ENCODE measurements at regions not wholly inside any gene's neighbourhood (a gene's known extent, or its start where the extent isn't known, plus 50 kb on each side); places are given as distances from the start of the nearest gene placed in this dataset.

- no peak overlapping the region for H3K4me3 ChIP-seq (replicated peaks in 1 of 2; ENCODE audit: low read depth in 1 of 2, low read length in 2 of 2)
- H2AFZ ChIP-seq (ENCODE audit: low read depth, low read length, poor library complexity, severe bottlenecking), result no peak overlapping the region
- CTCF ChIA-PET, result no interaction called here
- no TSS peak for BruUV-seq (replicated peaks)
- H3K9ac ChIP-seq (ENCODE audit: low read length), result no peak overlapping the region
- no peaks in the 10 kb centered on the region for H3K79me2 ChIP-seq (ENCODE audit: insufficient read depth, low read length)
- RAD21 ChIA-PET (ENCODE audit: low non-redundant PET in 1 of 2, low total read pairs in 2 of 2, uncharacterized antibody in 2 of 2, unreplicated experiment in 2 of 2), result no interaction called here
- intact Hi-C loops (cut with micrococcal nuclease), result no loop called here
- H4K20me1 ChIP-seq (ENCODE audit: insufficient read depth), result no peaks in the 10 kb centered on the region
- POLR2A ChIA-PET, result no interaction called here
- no peak overlapping the region for H3K27ac ChIP-seq (ENCODE audit: low read depth, low read length)
- TF ChIP-seq FOSL1 (IDR thresholded peaks at IDR 0.05; ENCODE audit: low read depth), result no peak
- no peak for TF ChIP-seq JUND (IDR thresholded peaks at IDR 0.05)
- TF ChIP-seq SP1 (IDR thresholded peaks at IDR 0.05; ENCODE audit: low read depth), result no peak
- H3K27me3 ChIP-seq (ENCODE audit: insufficient read depth, low read length), result no peaks in the 10 kb centered on the region
- H3K36me3 ChIP-seq (ENCODE audit: control insufficient read depth in 1 of 2, insufficient read depth in 2 of 2, low read length in 2 of 2), result no peaks in the 10 kb centered on the region
- ATAC-seq (no peak), DNase-seq (ENCODE audit: low read depth, low spot score) (no peak)
- H3K9me2 ChIP-seq (ENCODE audit: insufficient read depth), result no peaks in the 10 kb centered on the region
- no peaks in the 10 kb centered on the region for H3K4me1 ChIP-seq (ENCODE audit: control insufficient read depth in 1 of 2, insufficient read depth in 2 of 2, low read length in 2 of 2)
- H3K4me2 ChIP-seq (ENCODE audit: low read length), result no peak overlapping the region
- no peaks in the 10 kb centered on the region for H3K9me3 ChIP-seq (ENCODE audit: control insufficient read depth in 1 of 2, insufficient read depth in 1 of 2, low read depth in 1 of 2, low read length in 2 of 2)
These were observed 322.6 kb upstream of the SEMA3D start for GRCh38 chr7:85509476-85509875.

- H3K27ac ChIP-seq (ENCODE audit: low read depth, low read length), result no peak overlapping the region
- no peaks in the 10 kb centered on the region for H3K27me3 ChIP-seq (ENCODE audit: insufficient read depth, low read length)
- no peaks in the 10 kb centered on the region for H3K9me3 ChIP-seq (ENCODE audit: control insufficient read depth in 1 of 2, insufficient read depth in 1 of 2, low read depth in 1 of 2, low read length in 2 of 2)
- H3K36me3 ChIP-seq (ENCODE audit: control insufficient read depth in 1 of 2, insufficient read depth in 2 of 2, low read length in 2 of 2), result no peaks in the 10 kb centered on the region
- intact Hi-C loops (cut with micrococcal nuclease), result no loop called here
- DNase-seq (ENCODE audit: low read depth, low spot score) (no peak), ATAC-seq (no peak)
- H3K4me3 ChIP-seq (replicated peaks in 1 of 2; ENCODE audit: low read depth in 1 of 2, low read length in 2 of 2), result no peak overlapping the region
- H3K9me2 ChIP-seq (ENCODE audit: insufficient read depth), result no peaks in the 10 kb centered on the region
- ChIA-PET CTCF (no interaction called here), POLR2A (no interaction called here), RAD21 (ENCODE audit: low non-redundant PET in 1 of 2, low total read pairs in 2 of 2, uncharacterized antibody in 2 of 2, unreplicated experiment in 2 of 2) (no interaction called here)
- H3K4me2 ChIP-seq (ENCODE audit: low read length), result no peak overlapping the region
- no TSS peak for BruUV-seq (replicated peaks)
- H3K79me2 ChIP-seq (ENCODE audit: insufficient read depth, low read length), result no peaks in the 10 kb centered on the region
- no peaks in the 10 kb centered on the region for H3K4me1 ChIP-seq (ENCODE audit: control insufficient read depth in 1 of 2, insufficient read depth in 2 of 2, low read length in 2 of 2)
- TF ChIP-seq CBX3 (IDR thresholded peaks at IDR 0.05; ENCODE audit: low read depth) (no peak), POLR2A (IDR thresholded peaks at IDR 0.05; ENCODE audit: borderline replicate concordance, extremely low read depth, insufficient read depth, insufficient read length) (no peak), YY1 (IDR thresholded peaks at IDR 0.05; ENCODE audit: extremely low read depth, insufficient replicate concordance, low read depth, low read length) (no peak), SRF (IDR thresholded peaks at IDR 0.05; ENCODE audit: low read depth) (no peak), SP1 (IDR thresholded peaks at IDR 0.05; ENCODE audit: low read depth) (no peak)
- H2AFZ ChIP-seq (ENCODE audit: low read depth, low read length, poor library complexity, severe bottlenecking), result no peak overlapping the region
- H4K20me1 ChIP-seq (ENCODE audit: insufficient read depth), result no peaks in the 10 kb centered on the region
- H3K9ac ChIP-seq (ENCODE audit: low read length), result no peak overlapping the region
These were observed 322.0 kb upstream of the SEMA3D start for GRCh38 chr7:85508642-85509410.
